HG02642 (cell line): ENCODE measurements at regions not wholly inside any gene's neighbourhood (a gene's known extent, or its start where the extent isn't known, plus 50 kb on each side); places are given as distances from the start of the nearest gene placed in this dataset.

Experiments
- ATAC-seq: cut with Tn5 transposase; IDR thresholded peaks from one replicate; pipeline ENCODE4 v1.9.1; 2021; ENCODE audit warnings: mild to moderate bottlenecking; ENCODE audit not compliant: unreplicated experiment, poor library complexity

DNA sequence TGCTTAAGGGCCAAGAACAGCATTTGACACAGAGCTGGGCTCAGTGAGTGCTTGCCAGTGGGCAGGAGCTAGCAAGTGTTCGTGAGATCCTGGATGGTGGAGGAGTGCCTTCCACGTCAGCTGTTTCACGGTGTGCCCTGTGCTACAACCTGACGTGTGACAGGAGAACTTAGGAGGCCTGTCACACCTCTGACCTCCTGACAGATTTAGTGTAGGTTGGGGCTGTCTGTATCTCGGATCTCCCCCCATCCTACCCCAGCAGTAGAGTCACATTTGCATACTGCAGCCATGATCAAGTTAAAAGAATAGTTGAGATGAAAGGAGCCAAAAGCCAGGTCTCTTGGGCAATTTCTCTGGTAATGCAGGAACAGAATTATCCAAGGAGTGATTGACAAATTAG is 200.8 kb upstream of the CHD6 start:
- ATAC-seq = no peak

DNA sequence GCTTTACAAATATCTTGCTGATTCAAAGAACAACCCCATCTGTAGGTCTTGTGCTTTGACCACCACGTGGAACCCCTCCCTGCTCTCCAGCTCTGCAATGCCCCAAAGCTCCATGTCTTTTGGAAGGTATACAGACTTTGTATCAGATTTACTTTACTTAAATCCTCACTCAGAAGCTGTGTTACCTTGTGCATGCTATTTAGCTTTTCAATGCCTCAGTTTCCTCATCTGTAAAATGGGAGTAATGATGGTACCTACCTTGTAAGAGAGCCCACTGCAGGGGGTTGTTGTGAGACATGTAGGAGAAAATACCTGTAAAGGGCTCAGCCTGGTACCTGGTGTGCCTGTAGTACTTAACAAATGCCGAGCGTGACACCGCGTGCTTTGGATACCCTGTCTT is 200.2 kb upstream of the CHD6 start:
- ATAC-seq = no peak

DNA sequence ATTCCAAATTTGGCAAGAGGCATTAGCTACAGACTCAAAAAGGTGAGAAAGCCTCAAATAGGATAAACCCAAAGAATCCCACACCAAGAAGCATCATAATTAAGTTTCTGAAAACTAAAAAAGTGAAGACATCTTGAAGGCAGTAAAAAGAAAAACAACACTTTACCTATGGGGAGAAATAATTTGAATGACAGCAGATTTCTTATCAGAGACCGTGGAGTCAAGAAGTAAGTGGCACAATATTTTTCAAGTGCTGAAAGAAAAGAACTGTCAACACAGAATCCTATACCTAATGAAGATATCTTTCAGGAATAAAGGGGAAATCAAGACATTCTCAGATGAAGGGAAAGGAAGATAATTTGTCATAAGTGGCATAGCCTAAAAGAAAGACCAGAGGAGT is 193.3 kb upstream of the CHD6 start:
- no peak for ATAC-seq

DNA sequence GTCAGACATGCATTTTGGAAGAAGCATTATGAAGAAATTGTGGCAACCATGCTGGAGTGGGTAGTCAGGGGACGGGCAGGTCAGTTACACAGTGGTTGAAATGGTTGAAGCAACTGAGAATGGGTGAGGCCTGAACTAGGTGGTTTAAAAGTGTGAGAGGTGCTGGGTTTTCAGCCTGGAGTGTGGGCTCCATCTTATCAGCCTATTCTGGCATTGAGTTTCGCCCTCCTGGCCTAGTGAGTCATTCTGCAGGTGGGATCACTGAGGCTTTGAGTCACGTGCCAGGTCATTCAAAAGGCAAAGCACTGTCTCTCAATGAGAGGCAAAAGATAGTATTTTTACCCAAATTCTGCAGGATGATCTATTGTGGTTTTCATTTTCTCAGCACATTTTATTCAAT is 181.9 kb upstream of the CHD6 start:
- ATAC-seq = no peak

DNA sequence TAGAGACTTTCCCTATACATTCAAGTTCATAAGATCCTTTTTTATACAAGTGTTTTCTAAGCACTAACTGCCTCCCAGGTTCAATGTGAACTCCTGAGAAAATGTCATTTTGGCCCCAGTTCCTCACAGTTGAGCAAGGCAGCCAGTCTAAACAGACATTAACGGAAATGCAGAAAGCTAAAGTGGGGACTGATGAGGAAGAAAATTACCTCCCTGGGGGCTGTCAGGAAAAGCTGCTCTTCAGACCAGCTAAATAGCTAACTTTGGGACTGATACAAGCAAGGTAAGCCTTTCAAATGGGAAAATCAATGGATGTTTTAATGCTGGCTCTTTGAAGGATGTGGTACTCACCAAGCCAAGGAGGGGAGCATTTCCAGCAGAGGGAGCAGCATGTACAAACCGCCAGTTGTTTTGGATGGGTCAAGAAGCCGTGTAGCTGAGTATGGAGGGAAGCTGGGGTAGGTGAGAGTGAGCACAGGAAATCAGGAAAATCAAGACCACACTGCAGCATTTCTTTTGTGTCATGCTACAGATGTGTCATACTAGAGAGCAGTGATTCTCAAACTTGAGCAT is 180.8 kb upstream of the CHD6 start:
- ATAC-seq = no peak

DNA sequence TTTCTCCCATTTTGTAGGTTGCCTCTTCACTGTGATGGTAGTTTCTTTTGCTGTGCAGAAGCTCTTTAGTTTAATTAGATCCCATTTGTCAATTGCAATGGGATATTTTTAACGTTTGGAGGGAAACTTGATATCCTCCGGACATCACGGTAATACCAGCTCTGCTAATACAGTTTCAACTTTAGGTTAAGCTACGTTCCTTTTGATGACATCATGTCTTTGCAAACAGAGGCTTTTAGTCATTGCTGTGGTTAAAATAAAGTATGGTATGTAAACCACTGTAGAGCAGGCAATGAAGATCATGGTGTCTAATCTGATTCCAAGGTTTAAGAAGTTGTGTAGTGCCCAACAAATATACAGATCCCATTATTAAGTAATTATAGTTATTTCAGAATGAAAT is 168.0 kb upstream of the CHD6 start:
- ATAC-seq = no peak

DNA sequence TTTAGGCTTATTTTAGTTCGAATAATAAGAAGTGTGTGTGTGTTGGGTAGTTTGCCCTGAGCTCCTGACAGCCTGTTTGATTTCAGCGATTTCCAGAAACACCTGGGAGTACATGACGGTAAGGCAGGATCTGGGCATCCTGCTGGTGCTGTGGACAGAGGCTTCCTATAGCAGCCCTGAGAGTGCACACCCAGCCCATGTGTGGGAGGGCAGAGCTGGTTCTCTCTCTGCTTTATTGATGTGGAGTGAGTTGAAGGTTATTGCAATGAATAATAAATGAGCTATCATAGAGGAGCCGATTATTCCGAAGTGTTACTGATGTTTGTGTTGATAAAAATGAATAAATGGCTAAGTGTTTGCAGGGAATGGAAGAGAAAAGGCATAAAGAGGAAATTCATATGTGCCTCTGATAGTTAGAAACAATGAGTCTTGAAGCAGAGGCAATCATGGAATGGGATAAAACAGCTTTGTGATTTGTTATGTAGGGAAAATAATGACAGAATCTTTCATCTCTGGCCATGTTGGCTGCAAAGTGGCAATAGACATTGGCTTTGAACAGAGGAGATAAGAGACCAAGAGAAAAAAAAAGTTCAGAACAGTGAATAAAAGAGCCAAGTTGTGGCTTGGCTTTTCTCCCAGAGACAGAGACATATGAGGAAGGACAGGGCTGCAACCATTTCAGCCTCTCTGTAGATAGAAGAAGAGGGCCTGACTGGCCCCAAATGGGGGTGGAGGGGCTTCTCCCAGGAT is 166.2 kb upstream of the CHD6 start:
- no peak for ATAC-seq

DNA sequence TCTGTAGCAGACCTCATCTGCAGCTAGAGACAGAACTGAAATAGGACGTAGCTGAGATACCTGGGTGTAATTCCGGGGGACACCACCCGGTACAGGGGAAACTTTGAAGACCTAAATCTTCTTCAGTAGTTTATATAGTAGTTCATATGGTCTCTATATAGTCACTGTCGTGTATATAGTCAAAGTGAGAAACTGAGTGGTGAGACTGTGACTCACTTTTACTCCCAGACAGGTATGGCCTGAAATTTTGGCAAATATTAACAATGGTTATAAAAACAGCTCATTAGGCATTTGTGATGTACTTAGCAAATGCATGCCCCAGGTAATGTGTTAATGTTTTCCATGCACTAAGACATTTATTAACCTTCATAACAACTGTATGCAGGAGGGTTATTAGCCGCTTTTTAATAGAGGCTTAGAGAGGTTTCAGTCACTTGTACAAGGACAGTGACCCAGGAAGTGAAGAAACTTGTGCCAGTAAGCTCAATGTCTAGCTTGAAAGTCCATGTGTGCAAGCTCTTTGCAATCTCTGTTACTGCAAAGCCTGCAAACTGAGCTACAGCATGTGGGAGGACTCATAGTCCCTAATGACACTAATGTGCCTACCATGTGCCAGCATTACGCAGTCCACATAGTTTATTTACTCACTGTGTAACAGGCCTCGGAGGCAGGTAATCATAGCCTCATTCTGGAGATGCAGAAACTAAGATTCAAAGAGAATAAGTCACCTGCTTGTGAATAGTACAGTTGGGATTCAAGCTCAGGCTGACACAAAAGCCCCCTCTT is 165.4 kb upstream of the CHD6 start:
- no peak for ATAC-seq

DNA sequence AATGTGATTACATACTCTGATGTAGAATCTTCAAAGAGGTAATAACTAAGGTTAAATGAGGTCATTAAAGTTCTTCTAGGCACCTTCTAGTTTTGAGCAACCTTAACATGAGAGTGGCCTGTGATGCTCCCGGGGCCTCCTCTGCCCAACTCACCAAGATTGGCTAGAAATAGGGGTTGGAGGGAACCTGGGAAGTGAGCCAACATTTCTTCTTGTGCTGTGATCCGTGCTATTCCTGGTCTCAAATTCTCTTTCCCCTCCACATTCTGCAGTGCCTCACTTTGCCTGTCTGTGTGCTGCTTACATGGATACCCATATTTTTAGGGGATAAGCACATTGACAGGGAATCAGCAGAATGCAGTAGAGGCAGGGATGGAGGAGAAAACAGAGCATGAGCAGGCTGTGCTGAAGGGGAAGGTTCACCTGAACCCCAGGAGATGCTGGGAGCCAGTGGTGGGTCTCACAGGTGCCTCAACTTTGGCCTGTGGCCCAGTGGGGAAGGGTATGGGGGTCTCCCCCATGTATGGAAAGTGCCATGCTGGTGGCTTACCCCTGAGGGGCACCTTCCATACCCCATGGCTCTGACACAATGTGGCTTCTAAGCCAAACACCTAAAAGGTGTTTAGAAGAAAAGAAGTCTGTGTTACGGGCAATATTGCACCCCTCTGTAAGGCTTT is 164.7 kb upstream of the CHD6 start:
- ATAC-seq = no peak

DNA sequence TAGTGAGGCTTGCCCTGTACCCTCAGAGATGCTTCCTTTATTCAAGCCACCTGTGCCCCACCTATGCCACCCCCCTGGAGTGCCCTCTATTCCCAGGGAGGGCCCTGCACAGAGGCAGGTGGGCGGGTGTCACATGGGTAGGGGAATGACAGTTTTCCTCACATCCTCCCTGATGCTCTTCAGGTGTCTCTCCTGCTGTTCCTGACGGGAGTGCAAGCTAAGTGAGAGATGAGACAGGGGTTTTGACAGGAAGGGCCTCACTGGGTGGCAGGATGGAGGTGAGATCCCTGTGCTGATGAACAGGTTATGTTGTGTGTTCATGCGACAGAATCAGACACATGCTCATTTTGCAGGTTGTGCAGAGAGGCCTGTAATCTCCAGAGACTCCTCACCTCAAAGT is 164.1 kb upstream of the CHD6 start:
- no peak for ATAC-seq

DNA sequence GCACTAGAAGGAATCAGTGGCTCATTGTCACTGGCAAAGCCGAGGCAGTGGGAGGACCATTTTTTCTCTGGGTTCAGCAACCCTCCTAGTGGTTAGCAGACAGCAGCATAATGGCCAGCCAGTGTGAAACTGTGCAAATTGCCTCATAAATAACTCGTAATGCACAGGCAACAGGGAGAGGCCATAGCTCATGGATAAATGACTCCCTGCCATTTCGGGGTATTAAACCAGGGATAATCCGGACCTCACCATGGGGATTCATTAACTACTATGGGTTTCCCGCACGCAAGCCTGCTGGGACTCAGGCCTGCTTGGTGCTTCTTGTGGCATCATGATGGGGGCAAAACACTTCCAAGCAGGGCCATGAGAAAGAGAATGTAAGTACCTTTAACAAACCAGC is 158.2 kb upstream of the CHD6 start:
- ATAC-seq = no peak

DNA sequence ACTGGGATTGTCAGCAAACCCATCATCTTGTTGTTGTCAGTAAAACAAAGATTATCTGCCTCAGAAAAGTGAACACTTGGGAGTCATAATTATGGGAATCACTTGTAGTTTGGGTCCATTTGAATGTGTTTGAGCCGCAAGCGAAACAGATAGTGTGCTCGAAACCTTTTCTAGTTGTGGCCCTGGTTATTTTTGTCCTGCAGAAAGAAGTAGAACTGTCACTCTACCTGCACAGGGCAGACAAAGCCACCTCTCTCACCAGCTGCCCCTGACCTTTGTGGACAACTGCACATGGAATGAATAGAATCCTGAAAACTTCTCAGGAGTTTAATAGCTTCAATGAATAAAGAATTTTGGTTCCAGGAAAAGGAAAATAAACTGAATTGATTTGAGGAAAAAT is 156.1 kb upstream of the CHD6 start:
- ATAC-seq = no peak

DNA sequence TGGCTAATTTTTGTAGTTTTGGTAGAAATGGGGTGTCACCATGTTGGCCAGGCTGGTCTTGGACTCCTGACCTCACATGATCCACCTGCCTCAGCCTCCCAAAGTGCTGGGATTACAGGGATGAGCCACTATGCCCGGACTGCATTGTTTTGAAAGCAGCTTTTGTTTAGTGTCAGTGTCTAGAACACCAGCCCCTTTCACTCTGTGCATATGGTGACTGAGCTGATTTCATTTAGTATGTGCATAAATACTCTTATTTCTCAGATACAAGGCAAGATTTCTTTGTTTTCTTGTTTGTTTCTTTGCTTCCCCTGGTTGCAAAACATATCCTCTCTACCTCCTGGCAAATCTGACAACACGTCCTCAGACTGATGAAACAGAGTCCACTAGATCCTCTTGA is 152.8 kb upstream of the CHD6 start:
- no peak for ATAC-seq

DNA sequence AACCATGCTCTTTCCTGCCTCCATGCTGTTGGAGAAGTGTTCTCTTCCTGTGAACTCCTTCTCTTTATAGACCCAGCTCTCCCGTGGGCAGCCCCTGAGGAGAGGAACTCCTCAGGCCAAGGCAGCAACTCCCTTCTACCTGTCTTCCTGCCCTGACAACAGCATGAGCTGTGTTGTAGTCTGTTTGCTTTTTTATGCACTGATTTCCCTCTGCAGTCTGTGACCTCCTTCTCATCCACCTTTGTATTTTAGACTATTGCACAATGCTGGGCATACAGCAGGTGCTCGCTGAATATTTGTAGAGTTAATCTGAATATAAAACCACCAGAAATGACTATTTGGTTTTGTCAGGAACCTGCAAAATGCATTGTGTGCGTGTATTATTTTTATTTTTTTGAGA is 152.2 kb upstream of the CHD6 start:
- no peak for ATAC-seq

DNA sequence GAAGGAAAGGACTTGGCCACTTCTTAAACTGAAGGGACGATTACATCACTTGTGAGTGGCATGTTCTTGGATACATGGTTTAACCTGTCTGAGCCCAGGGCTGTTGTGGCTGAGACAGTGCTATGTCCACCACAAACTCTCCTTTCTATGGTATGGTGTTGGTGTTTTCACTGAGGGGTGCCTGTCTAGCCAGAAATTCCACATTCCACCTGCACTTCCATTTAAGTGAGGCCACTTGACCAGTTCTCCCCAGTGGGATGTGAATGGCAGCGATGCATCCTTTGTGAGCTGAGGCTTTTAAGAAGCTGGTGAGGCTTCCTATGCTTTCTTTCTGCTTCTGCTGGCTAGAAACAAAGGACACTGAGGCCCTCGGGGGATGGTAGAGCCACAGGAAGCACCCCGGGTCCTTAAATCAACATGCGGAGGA is 151.4 kb upstream of the CHD6 start:
- no peak for ATAC-seq

DNA sequence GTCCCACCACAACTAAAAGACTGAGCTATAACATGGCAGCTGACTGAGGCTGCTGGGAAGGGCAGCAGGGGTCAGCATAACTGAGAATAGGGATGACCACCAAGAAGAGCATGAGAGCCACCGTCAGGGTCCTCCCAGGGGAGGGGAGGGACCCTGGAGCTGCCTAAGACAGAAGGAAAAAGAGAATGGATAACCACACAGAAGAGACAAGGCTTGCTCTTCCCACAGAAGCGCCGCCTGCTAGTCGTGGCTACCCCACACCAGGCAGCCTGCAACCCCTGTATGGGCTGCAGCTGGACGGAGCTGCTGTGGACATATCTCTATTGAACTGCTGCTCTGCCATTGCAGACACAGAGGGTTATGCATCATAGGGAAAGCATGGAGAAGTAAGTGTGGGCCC is 132.0 kb upstream of the CHD6 start:
- no peak for ATAC-seq

DNA sequence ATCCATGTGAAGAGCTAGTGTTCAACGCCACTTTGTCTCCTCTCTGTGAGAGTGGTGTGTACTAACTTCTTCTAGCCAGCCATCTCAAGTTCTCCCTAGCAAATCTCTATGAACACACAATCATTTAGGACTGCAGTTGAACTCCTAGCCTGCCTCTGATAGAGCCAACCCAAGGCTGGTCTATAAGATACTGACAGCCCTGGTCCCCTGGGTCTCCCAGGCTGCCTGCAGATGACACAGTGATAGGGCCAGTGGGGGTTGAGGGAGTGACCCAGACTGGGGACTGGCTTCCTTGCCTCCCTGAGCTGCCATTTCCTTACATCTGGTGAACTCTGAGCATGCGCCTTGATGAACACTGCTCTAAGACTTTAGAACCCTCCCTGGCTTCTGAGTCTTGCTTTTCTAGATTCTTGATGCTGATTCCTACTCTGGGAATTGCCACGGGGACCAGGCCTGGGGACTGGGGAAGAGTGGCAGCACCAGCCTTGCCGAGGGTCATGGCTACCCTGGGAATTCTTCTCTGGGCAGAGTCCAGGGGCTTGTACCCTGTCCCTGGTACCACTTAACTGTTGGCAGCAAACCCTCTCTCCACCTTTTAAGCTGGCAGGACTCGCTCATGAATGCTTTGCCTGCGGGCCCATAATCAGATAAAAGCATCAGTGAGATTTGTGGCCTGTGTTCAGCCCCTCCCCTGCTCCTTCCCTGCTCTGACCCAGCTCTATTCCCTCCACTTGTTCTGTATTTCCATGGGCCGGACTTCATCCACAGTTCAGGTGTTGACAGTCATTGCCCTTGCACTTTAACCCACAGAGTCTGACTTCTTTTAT is 130.8 kb upstream of the CHD6 start:
- no peak for ATAC-seq

DNA sequence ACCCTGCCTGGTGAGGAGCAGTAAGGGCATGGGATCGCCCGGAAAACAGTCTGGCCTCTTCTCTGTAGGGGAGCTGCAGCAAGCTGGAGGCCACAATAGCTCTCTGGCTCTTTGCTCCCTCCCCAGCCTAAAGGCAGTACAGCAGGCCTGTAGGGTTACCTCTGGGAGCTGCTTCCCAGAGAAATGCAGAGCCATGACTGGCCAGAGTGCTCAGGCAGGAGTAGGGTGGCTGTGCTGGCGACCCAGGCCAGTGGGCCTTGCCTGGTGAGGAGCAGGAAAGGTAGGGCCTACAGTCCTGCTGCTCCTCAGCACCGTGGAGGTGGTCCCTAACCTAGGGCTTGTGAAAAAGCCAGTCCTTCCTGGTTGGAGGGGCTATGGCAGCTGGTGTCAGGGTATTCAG is 129.9 kb upstream of the CHD6 start:
- ATAC-seq = no peak

DNA sequence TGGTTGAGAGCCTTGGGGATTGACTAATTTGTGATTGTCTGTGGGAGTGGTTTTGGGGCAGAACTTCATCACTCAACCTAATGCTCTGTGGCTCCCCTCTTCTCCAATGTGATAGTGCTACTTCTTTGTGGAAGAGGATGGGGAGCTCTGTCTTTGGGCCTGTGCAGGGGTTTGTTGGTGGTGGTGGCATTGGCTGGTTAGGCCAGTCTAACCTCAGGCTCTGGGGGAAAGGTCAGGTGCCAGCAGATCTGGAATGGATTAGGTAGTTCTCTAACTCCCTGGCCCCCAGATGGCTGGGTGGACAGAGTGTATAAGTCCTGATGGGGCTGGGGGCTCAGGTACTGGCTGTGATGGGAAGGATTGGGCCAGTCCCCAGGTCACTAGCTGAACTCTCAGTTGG is 129.0 kb upstream of the CHD6 start:
- no peak for ATAC-seq

DNA sequence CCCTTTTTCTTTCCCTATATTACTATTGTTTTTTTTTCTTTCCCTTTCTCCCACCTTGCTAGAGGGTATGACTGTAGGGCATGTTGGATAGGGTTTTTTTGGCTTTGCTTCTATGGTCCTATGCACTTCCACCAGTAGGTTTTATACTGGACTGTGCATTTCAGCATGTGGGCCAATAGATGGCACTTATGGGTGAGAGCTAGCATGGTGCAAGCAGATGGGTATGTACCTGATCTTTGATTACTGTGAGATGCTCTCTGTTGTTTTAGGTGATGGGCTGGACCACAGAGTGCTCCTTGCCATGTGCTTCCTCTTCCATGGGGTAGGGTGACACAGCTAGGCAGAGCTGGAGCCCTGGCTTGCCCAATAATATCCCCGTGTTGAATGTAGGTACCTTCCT is 128.5 kb upstream of the CHD6 start:
- no peak for ATAC-seq
